ENCODE measurements at regions not wholly inside any gene's neighbourhood (a gene's known extent, or its start where the extent isn't known, plus 50 kb on each side); places are given as distances from the start of the nearest gene placed in this dataset.
A peak's percentile ranks its signal among the peaks of the same experiment; 100 is the strongest.
"Not testable (repeated sequence)": the region's sequence is repeated elsewhere in the genome, so short reads cannot be mapped to it uniquely, and the experiment has no call there.

GRCh38 chr5:67925511-67925910, 290.0 kb upstream of the PIK3R1 start:
- no peaks in the 10 kb centered on the region for H3K9me3 ChIP-seq
- 44 to 52% methylated on average over 5 of the region's 5 CpGs for WGBS, 2 donors
- no peak overlapping the region for H3K27ac ChIP-seq
- H3K27me3 ChIP-seq = no peaks in the 10 kb centered on the region
- intact Hi-C loops (cut with DNase I) = no loop called here
- peak; percentile 9 to 45 for DNase-seq
- H3K36me3 ChIP-seq = no peaks in the 10 kb centered on the region
- H3K4me1 ChIP-seq = no peaks in the 10 kb centered on the region
- no peak overlapping the region for H3K4me3 ChIP-seq (replicated peaks in 1 of 3)
- TF ChIP-seq CTCF (IDR thresholded peaks at IDR 0.05) = no peak
- no peak for TF ChIP-seq POLR2A (IDR thresholded peaks at IDR 0.05)

- WGBS, 2 donors = 82 to 84% methylated on average over 8 of the region's 8 CpGs
- TF ChIP-seq POLR2A (IDR thresholded peaks at IDR 0.05) (no peak), CTCF (IDR thresholded peaks at IDR 0.05) (no peak)
- Histone ChIP-seq H3K36me3 (no peaks in the 10 kb centered on the region), H3K27me3 (no peaks in the 10 kb centered on the region), H3K4me1 (no peaks in the 10 kb centered on the region), H3K27ac (no peak overlapping the region), H3K9me3 (no peaks in the 10 kb centered on the region), H3K4me3 (replicated peaks in 1 of 3) (no peak overlapping the region)
- no peak for DNase-seq
- intact Hi-C loops (cut with DNase I) = no loop called here
These were observed 294.5 kb upstream of the PIK3R1 start for GRCh38 chr5:67921004-67921601.

- DNase-seq; intact Hi-C loops (cut with DNase I); H3K4me1 ChIP-seq: not testable (repeated sequence)
These were observed 296.0 kb upstream of the PIK3R1 start for GRCh38 chr5:67919532-67919931.

GRCh38 chr5:67917561-67917960, 298.0 kb upstream of the PIK3R1 start:
- no peaks in the 10 kb centered on the region for H3K4me1 ChIP-seq
- intact Hi-C loops (cut with DNase I) = no loop called here
- H3K36me3 ChIP-seq = no peaks in the 10 kb centered on the region
- WGBS, 2 donors = 86 to 88% methylated on average over 4 of the region's 4 CpGs
- no peak overlapping the region for H3K27ac ChIP-seq
- H3K9me3 ChIP-seq = no peaks in the 10 kb centered on the region
- DNase-seq = no peak
- H3K4me3 ChIP-seq (replicated peaks in 1 of 3) = no peak overlapping the region
- H3K27me3 ChIP-seq = no peaks in the 10 kb centered on the region
- TF ChIP-seq POLR2A (IDR thresholded peaks at IDR 0.05) = no peak
- TF ChIP-seq CTCF (IDR thresholded peaks at IDR 0.05) = no peak

More at GRCh38 chr5:67919532-67919931, 296.0 kb upstream of the PIK3R1 start:
- H3K27me3 ChIP-seq; H3K9me3 ChIP-seq; H3K36me3 ChIP-seq; H3K4me3 ChIP-seq (replicated peaks in 1 of 3); H3K27ac ChIP-seq: not testable (repeated sequence)

GRCh38 chr5:67910546-67910945, 305.0 kb upstream of the PIK3R1 start:
- TF ChIP-seq POLR2A (IDR thresholded peaks at IDR 0.05) = no peak
- no peak for TF ChIP-seq CTCF (IDR thresholded peaks at IDR 0.05)
- Histone ChIP-seq H3K4me1 (no peaks in the 10 kb centered on the region), H3K4me3 (replicated peaks in 1 of 3) (no peak overlapping the region), H3K27ac (no peak overlapping the region), H3K27me3 (no peaks in the 10 kb centered on the region), H3K9me3 (no peaks in the 10 kb centered on the region), H3K36me3 (no peaks in the 10 kb centered on the region)
- 79 to 85% methylated on average over 4 of the region's 4 CpGs for WGBS, 2 donors
- intact Hi-C loops (cut with DNase I) = no loop called here
- DNase-seq = no peak
